ELF-1 (cell line): ENCODE measurements at regions not wholly inside any gene's neighbourhood (a gene's known extent, or its start where the extent isn't known, plus 50 kb on each side); places are given as distances from the start of the nearest gene placed in this dataset.
"Not testable (repeated sequence)": the region's sequence is repeated elsewhere in the genome, so short reads cannot be mapped to it uniquely, and the experiment has no call there.

Experiments used
- DNase-seq: peaks from one replicate; pipeline ENCODE4 v3.0.0-alpha.2; 2016; ENCODE audit warnings: low read depth, low spot score

DNA sequence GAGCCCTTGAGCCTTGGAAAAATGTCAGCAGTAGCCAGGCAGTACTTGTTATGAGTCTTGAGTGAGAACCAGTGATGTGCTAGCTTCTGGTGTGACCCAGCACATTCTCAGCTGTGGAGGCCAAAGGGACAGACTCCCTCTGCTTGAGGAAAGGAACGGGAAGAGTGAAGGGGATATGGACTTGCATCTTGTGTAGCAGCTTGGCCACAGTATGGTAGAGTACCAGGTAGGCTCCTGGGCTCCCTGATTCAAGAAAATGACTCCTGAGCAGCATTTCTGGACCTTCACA lies 1601.9 kb upstream of the ADGRL3 start:
- DNase-seq, result no peak

DNA sequence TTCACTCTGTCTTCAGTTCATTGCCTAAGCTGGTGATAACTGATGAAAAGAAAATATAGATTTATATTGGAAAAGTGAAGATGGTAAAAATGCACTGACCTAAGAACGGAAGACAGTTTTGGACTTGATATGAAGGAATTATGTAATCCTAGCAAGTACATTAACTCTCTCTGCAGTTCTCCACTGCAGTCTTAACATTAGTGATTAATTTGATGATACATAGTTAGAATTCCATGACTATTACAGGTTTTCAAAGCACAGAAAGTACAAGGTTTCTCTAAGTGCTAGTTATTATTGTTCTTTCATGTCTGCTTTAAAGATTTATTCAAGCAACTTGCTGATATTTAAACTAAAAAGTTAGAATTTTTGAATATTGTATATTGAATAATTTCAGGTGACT lies 1591.7 kb upstream of the ADGRL3 start:
- DNase-seq, result no peak

DNA sequence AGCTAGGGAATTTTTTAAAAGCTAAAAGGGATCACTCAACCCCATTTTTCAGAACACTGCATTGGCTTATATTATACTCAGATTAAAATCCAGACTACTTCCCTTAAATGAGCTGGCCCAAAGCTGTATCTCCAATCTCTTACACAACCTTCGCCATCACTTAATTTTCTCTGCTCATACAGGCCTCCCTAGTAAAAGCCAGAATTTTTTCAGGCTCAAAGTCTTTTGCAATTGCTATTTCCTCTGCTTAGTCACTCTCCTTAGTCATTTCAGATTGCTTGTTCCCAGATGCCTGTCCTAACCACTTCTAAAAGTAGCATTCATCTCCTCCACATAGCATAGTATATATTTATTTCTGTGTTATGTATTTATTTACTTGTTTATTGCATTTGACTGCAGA lies 1587.9 kb upstream of the ADGRL3 start:
- no peak for DNase-seq

DNA sequence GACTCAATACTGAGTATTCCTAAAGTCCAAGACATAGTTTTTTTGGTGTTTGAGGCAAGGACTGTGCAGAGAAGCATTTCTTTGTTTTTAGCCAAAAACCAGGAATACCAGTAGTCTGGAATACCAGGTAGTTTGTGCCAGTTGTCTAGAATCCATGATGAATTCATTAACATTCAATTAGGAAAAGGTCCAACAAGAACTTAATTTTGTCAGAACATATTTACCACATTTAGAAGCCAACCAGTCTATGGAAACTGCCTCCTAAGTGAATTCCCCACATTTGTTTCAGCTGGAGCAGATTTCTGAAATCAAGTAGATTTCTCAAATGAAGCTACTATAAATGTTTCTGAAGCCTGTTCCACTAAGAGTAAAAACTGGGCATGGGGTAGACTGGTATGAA lies 1584.8 kb upstream of the ADGRL3 start:
- no peak for DNase-seq

- no peak for DNase-seq
These were observed 1570.8 kb upstream of the ADGRL3 start for GRCh38 chr4:59629348-59629747.

GRCh38 chr4:59630235-59630634 lies 1569.9 kb upstream of the ADGRL3 start:
- no peak for DNase-seq

DNA sequence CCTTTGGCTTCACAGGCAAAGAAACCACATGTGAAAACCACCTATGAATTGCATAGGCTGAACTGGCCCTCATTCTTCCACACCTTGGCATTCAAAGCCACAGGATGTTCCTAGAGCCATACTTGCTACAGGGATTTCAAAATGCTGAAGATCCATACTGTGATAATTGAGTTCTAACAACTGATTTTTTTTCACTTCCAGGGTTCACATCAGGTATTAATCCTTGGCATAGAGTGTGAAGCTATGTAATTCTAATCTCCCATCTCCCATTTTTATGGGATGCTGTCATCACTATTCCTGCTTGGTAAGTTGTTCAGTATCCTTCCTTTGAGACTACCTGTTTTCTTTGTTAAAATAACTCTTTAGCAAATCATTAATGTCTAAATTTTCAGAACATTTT lies 1569.2 kb upstream of the ADGRL3 start:
- DNase-seq, result no peak

DNA sequence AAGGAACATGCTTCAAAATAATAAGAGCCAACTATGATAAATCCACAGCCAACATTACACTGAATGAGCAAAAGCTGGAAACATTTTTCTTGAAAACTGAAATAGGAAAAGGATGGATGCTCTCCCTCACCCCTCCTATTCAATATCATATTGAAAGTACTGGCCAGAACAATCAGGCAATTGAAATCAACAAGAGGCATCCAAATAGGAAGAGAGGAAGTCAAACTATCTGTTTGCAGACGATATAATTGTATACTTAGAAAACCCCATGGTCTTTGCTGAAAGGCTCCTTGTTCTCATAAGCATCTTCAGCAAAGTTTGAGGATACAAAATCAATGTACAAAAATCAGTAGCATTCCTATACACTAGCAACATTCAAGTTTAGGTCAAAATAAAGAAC lies 1562.5 kb upstream of the ADGRL3 start:
- DNase-seq, result no peak

- no peak for DNase-seq
These were observed 1556.4 kb upstream of the ADGRL3 start for GRCh38 chr4:59643682-59644081.

DNA sequence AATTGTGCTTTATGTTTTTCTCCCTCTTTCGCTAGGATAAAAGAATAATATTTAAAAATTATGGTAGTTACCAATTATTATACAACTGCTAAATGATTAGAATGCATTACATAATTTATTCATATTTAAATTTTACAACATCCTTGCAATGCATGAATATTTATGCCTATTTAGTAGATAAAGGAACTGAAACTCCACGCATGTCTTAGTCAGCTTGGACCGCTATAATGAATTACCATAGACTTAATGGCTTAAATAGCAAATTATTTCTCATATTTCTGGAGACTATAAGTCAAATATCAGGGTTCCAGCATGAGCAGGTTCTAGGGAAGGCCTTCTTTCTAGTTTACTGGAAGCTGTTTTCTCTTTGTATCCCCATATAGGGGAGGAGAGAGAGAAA lies 1555.4 kb upstream of the ADGRL3 start:
- DNase-seq, result no peak

DNA sequence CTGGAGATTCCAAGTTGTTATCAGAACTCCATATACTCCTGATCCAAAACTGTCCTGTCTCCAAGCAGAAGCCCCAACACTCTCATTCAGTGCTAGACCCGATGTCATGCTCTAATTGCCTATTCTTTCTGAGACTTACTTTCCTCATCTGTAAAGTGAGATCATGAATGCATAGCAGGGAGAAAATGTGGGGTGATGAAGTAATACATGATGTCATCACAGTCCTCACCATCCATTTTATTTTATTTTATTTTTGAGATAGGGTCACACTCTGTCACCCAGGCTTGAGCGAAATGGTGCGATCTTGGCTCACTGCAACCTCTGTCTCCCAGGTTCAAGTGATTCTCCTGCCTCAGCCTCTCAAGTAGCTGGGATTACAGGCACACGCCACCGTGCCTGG lies 1554.0 kb upstream of the ADGRL3 start:
- no peak for DNase-seq

- DNase-seq, result no peak
These were observed 1553.1 kb upstream of the ADGRL3 start for GRCh38 chr4:59647011-59647410.

GRCh38 chr4:59647500-59647899 lies 1552.6 kb upstream of the ADGRL3 start:
- DNase-seq, result no peak

GRCh38 chr4:59650861-59651260 lies 1549.3 kb upstream of the ADGRL3 start:
- no peak for DNase-seq

GRCh38 chr4:59655996-59656395 lies 1544.1 kb upstream of the ADGRL3 start:
- DNase-seq, result no peak

DNA sequence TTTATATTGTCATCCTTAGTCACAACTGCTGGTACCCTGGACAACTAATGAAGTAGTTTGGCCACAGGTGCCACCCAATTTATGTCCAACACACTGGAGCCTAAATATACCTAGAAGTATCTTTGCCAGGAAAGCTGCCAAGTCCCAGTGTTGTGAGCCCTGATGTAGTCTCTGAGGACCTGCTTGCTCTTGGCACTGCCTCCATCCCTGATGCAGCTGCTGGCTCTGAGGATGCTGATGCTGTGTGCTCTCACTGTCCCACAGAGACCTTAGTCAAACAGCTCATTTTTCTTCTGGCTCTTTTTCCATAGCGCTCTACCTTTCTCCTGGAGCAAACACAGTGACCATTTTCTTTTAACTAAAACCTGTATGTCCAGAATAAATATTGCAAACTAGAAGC lies 1535.4 kb upstream of the ADGRL3 start:
- no peak for DNase-seq

DNA sequence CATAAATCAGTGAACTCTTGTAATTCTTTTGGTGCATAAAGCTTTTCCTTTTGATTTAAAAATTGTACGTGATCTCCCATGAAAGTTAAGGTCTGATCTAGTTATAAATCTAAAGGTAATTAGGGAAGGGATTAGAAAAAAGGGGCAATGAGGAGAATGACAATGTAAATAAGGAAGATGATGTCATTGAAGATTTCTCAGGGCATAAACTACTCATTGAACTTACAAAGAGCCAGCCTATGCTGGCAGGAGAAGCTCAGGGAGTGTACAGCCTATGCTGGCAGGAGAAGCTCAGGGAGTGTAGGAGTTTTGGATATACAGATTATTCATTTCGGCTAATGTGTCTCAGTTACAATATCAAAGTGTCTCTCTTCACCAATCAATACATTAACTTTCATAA lies 1533.5 kb upstream of the ADGRL3 start:
- DNase-seq, result no peak

- DNase-seq, result no peak
These were observed 1529.1 kb upstream of the ADGRL3 start for GRCh38 chr4:59671037-59671436.

GRCh38 chr4:59676389-59676788 lies 1523.7 kb upstream of the ADGRL3 start:
- DNase-seq, result no peak

- DNase-seq, result not testable (repeated sequence)
These were observed 1523.1 kb upstream of the ADGRL3 start for GRCh38 chr4:59676992-59677391.

- DNase-seq, result no peak
These were observed 1514.5 kb upstream of the ADGRL3 start for GRCh38 chr4:59685626-59686025.

DNA sequence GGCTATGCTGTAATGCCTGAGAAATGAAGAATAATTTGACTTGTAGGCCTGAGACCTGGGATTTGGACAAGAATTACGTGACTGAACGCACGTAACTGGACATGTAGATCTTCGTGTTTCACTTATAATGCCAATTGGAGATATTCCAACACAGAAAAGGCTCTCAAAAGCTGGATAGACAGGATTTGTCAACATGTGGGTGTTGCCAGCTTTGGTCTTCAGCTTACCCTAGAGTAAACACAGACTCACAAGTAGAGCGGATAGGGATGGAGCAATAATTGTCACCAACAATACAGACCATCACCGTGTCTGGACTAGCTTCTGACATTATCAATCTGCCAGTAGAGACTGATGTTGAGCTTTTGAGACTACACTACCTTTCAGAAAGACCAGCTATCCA lies 1511.0 kb upstream of the ADGRL3 start:
- DNase-seq, result no peak

DNA sequence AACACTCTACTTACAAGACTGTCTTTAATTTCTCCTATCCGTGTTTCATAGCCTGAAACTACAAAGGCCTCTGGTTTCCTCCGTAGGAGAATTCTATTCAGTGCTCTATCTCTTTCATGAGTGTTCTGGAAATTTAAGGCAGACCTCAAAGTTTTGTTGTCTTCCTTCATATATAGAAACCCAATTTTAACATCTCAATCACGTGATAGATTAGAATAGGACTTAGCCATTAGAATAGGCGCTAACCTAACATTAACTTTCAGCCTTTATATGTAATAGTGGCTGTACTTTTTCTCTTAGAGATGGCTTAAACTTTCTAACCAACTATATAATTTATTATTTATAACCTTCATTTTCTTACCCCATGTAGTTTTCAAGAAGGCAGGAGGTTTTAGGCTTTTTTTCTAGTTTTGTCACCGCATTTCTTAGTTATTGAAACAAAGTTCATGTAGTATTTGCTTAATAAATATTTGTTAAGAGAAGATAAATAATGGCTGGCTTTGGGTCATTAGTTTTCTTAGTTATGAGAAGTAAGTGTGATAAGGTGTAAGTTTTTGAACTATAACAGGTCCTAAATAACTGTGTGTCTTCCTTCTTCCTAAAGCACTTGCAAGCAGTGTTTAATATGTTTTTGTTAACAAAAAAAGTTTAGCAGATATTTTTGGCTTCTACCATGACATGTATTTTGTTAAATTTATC lies 1504.6 kb upstream of the ADGRL3 start:
- no peak for DNase-seq

GRCh38 chr4:59698041-59698440 lies 1502.1 kb upstream of the ADGRL3 start:
- no peak for DNase-seq
